Endothelial cell of umbilical vein (primary cell): ENCODE measurements at regions not wholly inside any gene's neighbourhood (a gene's known extent, or its start where the extent isn't known, plus 50 kb on each side); places are given as distances from the start of the nearest gene placed in this dataset.

Source experiments
- BruUV-seq: library from RNA; stranded (reverse); fragments of 400-500 nt; replicated peaks from 2 replicates; lab custom pipeline; 2021; lab: Mats Ljungman, UMichigan
- CTCF ChIA-PET: fragments of 300-600, 350-600 bp; sonication (Branson Sonifier 250); formaldehyde crosslinking; loops from one replicate; lab custom pipeline; 2021; ENCODE audit warnings: antibody characterized with exemption, inconsistent platforms; lab: Charles Lee
- POLR2A ChIA-PET: fragments of 300-600, 350-600 bp; sonication (Branson Sonifier 250); formaldehyde crosslinking; loops from one replicate; lab custom pipeline; 2021; ENCODE audit warnings: antibody characterized with exemption, inconsistent platforms; lab: Charles Lee
- DNase-seq: peaks from one replicate; pipeline ENCODE4 v3.0.0-alpha.2; 2011; ENCODE audit warnings: low read depth, low spot score
- FAIRE-seq: peaks from 2 replicates; lab custom pipeline; 2011; peaks lifted over from hg19 to GRCh38; lab: Jason Lieb, UNC
- H2AFZ ChIP-seq: 2 replicates; pipeline ENCODE4 v1.6.0; 2012; ENCODE audit warnings: low read depth, low read length, control low read depth, inconsistent platforms
- H3K27ac ChIP-seq: 2 replicates; pipeline ENCODE4 v1.5.1; 2011; ENCODE audit warnings: low read depth, mild to moderate bottlenecking, control low read depth, low read length, moderate library complexity; ENCODE audit not compliant: insufficient read depth
- H3K27me3 ChIP-seq, 2 experiments: 2 replicates each; pipeline versions ENCODE4 v1.6.0 to v1.6.1; 2011; ENCODE audit warnings: low read length in 2 of 2, mixed read lengths in 1 of 2; ENCODE audit not compliant: control insufficient read depth in 2 of 2, insufficient read depth in 2 of 2
- H3K36me3 ChIP-seq, 2 experiments: 2 replicates in 1 of 2; 3 replicates in 1 of 2; pipeline ENCODE4 v1.5.1; 2011; ENCODE audit warnings: low read length in 2 of 2, mild to moderate bottlenecking in 1 of 2, moderate library complexity in 1 of 2; ENCODE audit not compliant: control insufficient read depth in 2 of 2, insufficient read depth in 2 of 2; ENCODE audit errors: extremely low read depth in 1 of 2
- H3K4me1 ChIP-seq: 3 replicates; pipeline ENCODE4 v1.5.1; 2011; ENCODE audit warnings: mild to moderate bottlenecking, low read length; ENCODE audit not compliant: control insufficient read depth, insufficient read depth; ENCODE audit errors: extremely low read depth
- H3K4me2 ChIP-seq: 2 replicates; pipeline ENCODE4 v1.6.1; 2011; ENCODE audit warnings: low read length, control low read depth, mixed read lengths; ENCODE audit not compliant: insufficient read depth
- H3K4me3 ChIP-seq, 3 experiments: fragments of 200-600 bp in 1 of 3; sonication (generic), shearing (Covaris generic) in 1 of 3; replicated peaks in 1 of 3; 2 replicates each; pipeline ENCODE4 v1.5.1; 2011 to 2016; ENCODE audit warnings: control low read depth in 3 of 3, low read length in 3 of 3, mild to moderate bottlenecking in 2 of 3, inconsistent platforms in 1 of 3, low read depth in 1 of 3, moderate library complexity in 1 of 3; ENCODE audit not compliant: insufficient read depth in 1 of 3
- H3K79me2 ChIP-seq: 2 replicates; pipeline ENCODE4 v1.6.0; 2012; ENCODE audit warnings: low read length, inconsistent platforms; ENCODE audit not compliant: control insufficient read depth, insufficient read depth
- H3K9ac ChIP-seq: replicated peaks from 2 replicates; pipeline ENCODE3; 2011; ENCODE audit warnings: low read length, control low read depth; ENCODE audit not compliant: insufficient read depth; ENCODE audit errors: extremely low read depth
- H3K9me1 ChIP-seq: replicated peaks from 3 replicates; pipeline ENCODE4 v1.6.0; 2011; ENCODE audit warnings: mild to moderate bottlenecking, low read length; ENCODE audit not compliant: control insufficient read depth, insufficient read depth; ENCODE audit errors: extremely low read depth
- H3K9me3 ChIP-seq: replicated peaks from 2 replicates; pipeline ENCODE4 v1.5.1; 2012; ENCODE audit warnings: low read length, inconsistent platforms; ENCODE audit not compliant: control insufficient read depth, insufficient read depth
- H4K20me1 ChIP-seq: replicated peaks from 2 replicates; pipeline ENCODE3; 2011; ENCODE audit warnings: mild to moderate bottlenecking, low read length; ENCODE audit not compliant: control insufficient read depth, insufficient read depth; ENCODE audit errors: extremely low read depth
- EZH2 ChIP-seq: IDR thresholded peaks from 2 replicates; pipeline ENCODE4 v1.6.1; 2012; ENCODE audit warnings: borderline replicate concordance, low read depth, mild to moderate bottlenecking, moderate library complexity, low read length, inconsistent platforms; ENCODE audit not compliant: severe bottlenecking
- FOS ChIP-seq: IDR thresholded peaks from 2 replicates; pipeline ENCODE4 v1.6.1; 2011; ENCODE audit warnings: mild to moderate bottlenecking, low read length, moderate library complexity, borderline replicate concordance; ENCODE audit not compliant: insufficient read depth
- GATA2 ChIP-seq: IDR thresholded peaks from 2 replicates; pipeline ENCODE4 v1.7.0; 2011; ENCODE audit warnings: low read depth, mild to moderate bottlenecking, moderate library complexity, mixed read lengths, low read length; ENCODE audit not compliant: insufficient read length, insufficient read depth
- JUN ChIP-seq: IDR thresholded peaks from 2 replicates; pipeline ENCODE4 v1.6.1; 2011; ENCODE audit warnings: borderline replicate concordance, low read depth; ENCODE audit not compliant: insufficient read length, insufficient read depth
- MAX ChIP-seq: IDR thresholded peaks from 2 replicates; pipeline ENCODE4 v1.6.1; 2011; ENCODE audit not compliant: insufficient read depth, insufficient read length
- MYC ChIP-seq: IDR thresholded peaks from one replicate; pipeline ENCODE4 v1.6.1; 2011; ENCODE audit warnings: mild to moderate bottlenecking, low read depth, low read length
- POLR2A ChIP-seq: IDR thresholded peaks from 2 replicates; pipeline ENCODE4 v1.6.1; 2012; ENCODE audit warnings: low read depth, mild to moderate bottlenecking, control low read depth, low read length
- POLR2AphosphoS5 ChIP-seq: IDR thresholded peaks from 2 replicates; pipeline ENCODE4 v1.6.1; 2012; ENCODE audit warnings: low read depth, mild to moderate bottlenecking, control low read depth, low read length, moderate library complexity; ENCODE audit not compliant: insufficient read depth
- dilution Hi-C: fragments of 300-500 bp; cut with MboI; formaldehyde crosslinking; loops from one replicate; pipeline ENCODE4 v1.15.0; 2019; ENCODE audit warnings: low sequenced_read_pairs; ENCODE audit not compliant: extremely low pct_ligation_motif_present
- intact Hi-C: fragments of 100-400 bp; cut with micrococcal nuclease; formaldehyde crosslinking; loops from one replicate; pipeline ENCODE4 v1.10.0; 2022
- TF ChIP-seq, protein P1 (sequence below), 2 donors: IDR thresholded peaks; 1 replicate in 1 of 2; 2 replicates in 1 of 2; pipeline ENCODE4 v1.5.1; 2011; ENCODE audit warnings: low read length in 2 of 2, mild to moderate bottlenecking in 2 of 2, moderate library complexity in 2 of 2, control low read depth in 1 of 2, inconsistent platforms in 1 of 2, low read depth in 1 of 2; ENCODE audit not compliant: insufficient read depth in 1 of 2; ENCODE audit errors: extremely low read depth in 1 of 2

DNA sequence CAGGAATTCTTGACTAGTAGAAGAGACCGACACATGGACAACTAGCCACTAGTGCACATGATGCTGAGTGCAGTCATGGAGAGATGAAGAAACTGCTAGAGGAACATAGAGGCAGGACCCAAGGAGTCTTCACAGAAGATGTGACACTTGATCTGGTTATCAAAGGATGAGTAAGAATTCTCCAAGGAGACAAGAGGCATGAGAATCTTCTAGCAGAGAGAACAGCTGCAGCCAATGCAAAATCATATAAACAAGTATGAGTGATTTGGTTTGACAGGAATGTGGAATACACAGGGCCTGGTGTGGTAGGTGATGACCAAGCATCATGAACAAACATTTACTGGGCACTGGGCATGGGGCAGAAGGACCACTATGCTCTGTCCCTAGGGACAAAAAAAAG lies 140.9 kb upstream of the CTTNBP2NL start:
- no peaks in the 10 kb centered on the region for H3K9me1 ChIP-seq
- H3K9ac ChIP-seq = no peak overlapping the region
- H3K4me2 ChIP-seq = no peak overlapping the region
- no peaks in the 10 kb centered on the region for H4K20me1 ChIP-seq
- no peak for TF ChIP-seq MAX
- TF ChIP-seq EZH2 = no peak
- TF ChIP-seq MYC = no peak
- TF ChIP-seq, protein P1, sequence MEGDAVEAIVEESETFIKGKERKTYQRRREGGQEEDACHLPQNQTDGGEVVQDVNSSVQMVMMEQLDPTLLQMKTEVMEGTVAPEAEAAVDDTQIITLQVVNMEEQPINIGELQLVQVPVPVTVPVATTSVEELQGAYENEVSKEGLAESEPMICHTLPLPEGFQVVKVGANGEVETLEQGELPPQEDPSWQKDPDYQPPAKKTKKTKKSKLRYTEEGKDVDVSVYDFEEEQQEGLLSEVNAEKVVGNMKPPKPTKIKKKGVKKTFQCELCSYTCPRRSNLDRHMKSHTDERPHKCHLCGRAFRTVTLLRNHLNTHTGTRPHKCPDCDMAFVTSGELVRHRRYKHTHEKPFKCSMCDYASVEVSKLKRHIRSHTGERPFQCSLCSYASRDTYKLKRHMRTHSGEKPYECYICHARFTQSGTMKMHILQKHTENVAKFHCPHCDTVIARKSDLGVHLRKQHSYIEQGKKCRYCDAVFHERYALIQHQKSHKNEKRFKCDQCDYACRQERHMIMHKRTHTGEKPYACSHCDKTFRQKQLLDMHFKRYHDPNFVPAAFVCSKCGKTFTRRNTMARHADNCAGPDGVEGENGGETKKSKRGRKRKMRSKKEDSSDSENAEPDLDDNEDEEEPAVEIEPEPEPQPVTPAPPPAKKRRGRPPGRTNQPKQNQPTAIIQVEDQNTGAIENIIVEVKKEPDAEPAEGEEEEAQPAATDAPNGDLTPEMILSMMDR (IDR thresholded peaks at IDR 0.05; ENCODE audit: extremely low read depth in 1 of 2, insufficient read depth in 1 of 2, low read depth in 1 of 2, low read length in 2 of 2) = no peak
- no peak overlapping the region for H3K4me3 ChIP-seq
- no peak for FAIRE-seq
- dilution Hi-C loops = no loop called here
- H3K9me3 ChIP-seq = no peaks in the 10 kb centered on the region
- no peaks in the 10 kb centered on the region for H3K79me2 ChIP-seq
- H3K27me3 ChIP-seq = no peaks in the 10 kb centered on the region
- intact Hi-C loops = no loop called here
- DNase-seq = no peak
- H3K36me3 ChIP-seq = no peaks in the 10 kb centered on the region
- H3K27ac ChIP-seq = no peak overlapping the region
- no TSS peak for BruUV-seq
- no peaks in the 10 kb centered on the region for H3K4me1 ChIP-seq
- POLR2A ChIA-PET = no interaction called here
- CTCF ChIA-PET = no interaction called here
- no peak overlapping the region for H2AFZ ChIP-seq

- no peaks in the 10 kb centered on the region for H3K4me1 ChIP-seq
- no peak overlapping the region for H2AFZ ChIP-seq
- no peaks in the 10 kb centered on the region for H4K20me1 ChIP-seq
- CTCF ChIA-PET = no interaction called here
- H3K4me3 ChIP-seq = no peak overlapping the region
- no peak overlapping the region for H3K9ac ChIP-seq
- TF ChIP-seq GATA2 (no peak), MAX (no peak), FOS (no peak), MYC (no peak), POLR2A (no peak), POLR2AphosphoS5 (no peak), JUN (no peak), EZH2 (no peak)
- TF ChIP-seq, protein P1 (IDR thresholded peaks at IDR 0.05; ENCODE audit: extremely low read depth in 1 of 2, insufficient read depth in 1 of 2, low read depth in 1 of 2, low read length in 2 of 2) = no peak
- dilution Hi-C loops = no loop called here
- no peaks in the 10 kb centered on the region for H3K79me2 ChIP-seq
- H3K36me3 ChIP-seq = no peaks in the 10 kb centered on the region
- no peak for DNase-seq
- H3K4me2 ChIP-seq = no peak overlapping the region
- no peak for FAIRE-seq
- POLR2A ChIA-PET = no interaction called here
- intact Hi-C loops = no loop called here
- H3K9me1 ChIP-seq = no peaks in the 10 kb centered on the region
- no peaks in the 10 kb centered on the region for H3K27me3 ChIP-seq
- BruUV-seq = no TSS peak
- H3K27ac ChIP-seq = no peak overlapping the region
- H3K9me3 ChIP-seq = no peaks in the 10 kb centered on the region
Measured at GRCh38 chr1:112256411-112256810, 139.6 kb upstream of the CTTNBP2NL start.
